Upper lobe of left lung (tissue), 6 donors: ENCODE measurements at regions not wholly inside any gene's neighbourhood (a gene's known extent, or its start where the extent isn't known, plus 50 kb on each side); places are given as distances from the start of the nearest gene placed in this dataset.
A peak's percentile ranks its signal among the peaks of the same experiment; 100 is the strongest.

ENCODE experiments used
- ATAC-seq, 2 donors: fragments of 200-7000 bp; cut with Tn5 transposase; one replicate each; pipeline ENCODE4 v1.9.1; 2022; ENCODE audit warnings: mild to moderate bottlenecking in 2 of 2, moderate library complexity in 2 of 2; ENCODE audit not compliant: low FRiP score in 2 of 2
- DNase-seq, 2 donors: peaks; one replicate each; pipeline ENCODE4 v3.0.0-alpha.2; 2019 to 2020
- H3K27ac ChIP-seq, 4 donors: fragments of 200-600 bp; sonication (generic); one replicate each; pipeline ENCODE4 v1.5.1; 2016 to 2019
- H3K27me3 ChIP-seq, 4 donors: fragments of 200-600 bp; sonication (generic); one replicate each; pipeline ENCODE4 v1.5.1; 2017 to 2019
- H3K36me3 ChIP-seq, 4 donors: fragments of 200-600 bp; sonication (generic); one replicate each; pipeline ENCODE4 v1.5.1; 2016 to 2019
- H3K4me1 ChIP-seq, 4 donors: fragments of 200-600 bp; sonication (generic); one replicate each; pipeline ENCODE4 v1.5.1; 2018 to 2019
- H3K4me3 ChIP-seq, 4 donors: fragments of 200-600 bp; sonication (generic); one replicate each; pipeline ENCODE4 v1.5.1; 2017 to 2019; ENCODE audit warnings: mild to moderate bottlenecking in 2 of 4, moderate library complexity in 1 of 4
- H3K9me3 ChIP-seq, 4 donors: fragments of 200-600 bp; sonication (generic); one replicate each; pipeline ENCODE4 v1.5.1; 2018 to 2019
- EP300 ChIP-seq, 4 donors: sonication (generic); formaldehyde crosslinking; IDR thresholded peaks; one replicate each; pipeline ENCODE4 v1.5.1; 2017; ENCODE audit warnings: antibody characterized with exemption in 4 of 4, control low read depth in 2 of 4
- POLR2A ChIP-seq, 4 donors: fragments of 450-650 bp; IDR thresholded peaks; one replicate each; pipeline ENCODE4 v1.5.1; 2016 to 2017; ENCODE audit warnings: antibody characterized with exemption in 4 of 4, mild to moderate bottlenecking in 2 of 4
- POLR2AphosphoS5 ChIP-seq, 2 donors: sonication (generic); formaldehyde crosslinking; IDR thresholded peaks; one replicate each; pipeline ENCODE4 v1.5.1; 2017; ENCODE audit warnings: antibody characterized with exemption in 2 of 2
- WGBS, 2 donors: methylation state at CpG; one replicate each; pipeline ENCODE4 v1.1.5; 2017 to 2018; 5-methylcytosine and 5-hydroxymethylcytosine counted together
- TF ChIP-seq, protein P1 (sequence below), 6 experiments: fragments of 450-650 bp in 4 of 6; fragments of 200-600 bp in 2 of 6; sonication (generic) in 2 of 6; IDR thresholded peaks; one replicate each; pipeline ENCODE4 v1.5.1; 2016 to 2019; ENCODE audit warnings: antibody characterized with exemption in 6 of 6
- donor health status: DM: no; HTN: no; CAD: no; lungs with moderate emphysema.
- donor health status: DM: no; HTN: yes; CAD: no; lungs with severe emphysema.

DNA sequence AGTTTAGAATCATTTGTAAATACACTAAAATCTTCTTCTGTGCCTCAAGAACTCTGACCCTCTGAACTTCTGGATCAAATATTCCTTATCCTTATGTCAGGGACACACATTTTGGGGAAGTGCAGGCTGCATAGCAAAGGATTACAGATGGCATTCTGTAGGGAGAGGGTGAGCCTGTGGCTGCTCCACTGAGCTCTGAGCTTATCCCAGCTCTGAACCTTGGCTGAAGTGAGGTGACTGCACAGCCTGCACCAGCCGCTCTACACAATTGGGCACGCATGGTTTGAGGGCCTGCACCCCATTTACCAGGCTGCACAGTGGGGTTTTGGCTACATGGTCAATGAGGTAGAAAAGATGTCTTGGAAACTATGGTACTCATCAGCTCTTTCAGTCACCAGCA is 251.6 kb downstream of the GALR1 start:
- no peaks in the 10 kb centered on the region for H3K9me3 ChIP-seq
- H3K27me3 ChIP-seq, result no peaks in the 10 kb centered on the region
- TF ChIP-seq, protein P1, sequence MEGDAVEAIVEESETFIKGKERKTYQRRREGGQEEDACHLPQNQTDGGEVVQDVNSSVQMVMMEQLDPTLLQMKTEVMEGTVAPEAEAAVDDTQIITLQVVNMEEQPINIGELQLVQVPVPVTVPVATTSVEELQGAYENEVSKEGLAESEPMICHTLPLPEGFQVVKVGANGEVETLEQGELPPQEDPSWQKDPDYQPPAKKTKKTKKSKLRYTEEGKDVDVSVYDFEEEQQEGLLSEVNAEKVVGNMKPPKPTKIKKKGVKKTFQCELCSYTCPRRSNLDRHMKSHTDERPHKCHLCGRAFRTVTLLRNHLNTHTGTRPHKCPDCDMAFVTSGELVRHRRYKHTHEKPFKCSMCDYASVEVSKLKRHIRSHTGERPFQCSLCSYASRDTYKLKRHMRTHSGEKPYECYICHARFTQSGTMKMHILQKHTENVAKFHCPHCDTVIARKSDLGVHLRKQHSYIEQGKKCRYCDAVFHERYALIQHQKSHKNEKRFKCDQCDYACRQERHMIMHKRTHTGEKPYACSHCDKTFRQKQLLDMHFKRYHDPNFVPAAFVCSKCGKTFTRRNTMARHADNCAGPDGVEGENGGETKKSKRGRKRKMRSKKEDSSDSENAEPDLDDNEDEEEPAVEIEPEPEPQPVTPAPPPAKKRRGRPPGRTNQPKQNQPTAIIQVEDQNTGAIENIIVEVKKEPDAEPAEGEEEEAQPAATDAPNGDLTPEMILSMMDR (IDR thresholded peaks at IDR 0.05), result no peak
- no peak for TF ChIP-seq POLR2AphosphoS5 (IDR thresholded peaks at IDR 0.05)
- no peak for DNase-seq
- ATAC-seq, result no peak
- no peaks in the 10 kb centered on the region for H3K4me1 ChIP-seq
- no peak overlapping the region for H3K27ac ChIP-seq
- H3K4me3 ChIP-seq, result no peak overlapping the region
- H3K36me3 ChIP-seq, result no peaks in the 10 kb centered on the region
- WGBS, 2 donors, result 79 to 82% methylated on average over 2 of the region's 2 CpGs

DNA sequence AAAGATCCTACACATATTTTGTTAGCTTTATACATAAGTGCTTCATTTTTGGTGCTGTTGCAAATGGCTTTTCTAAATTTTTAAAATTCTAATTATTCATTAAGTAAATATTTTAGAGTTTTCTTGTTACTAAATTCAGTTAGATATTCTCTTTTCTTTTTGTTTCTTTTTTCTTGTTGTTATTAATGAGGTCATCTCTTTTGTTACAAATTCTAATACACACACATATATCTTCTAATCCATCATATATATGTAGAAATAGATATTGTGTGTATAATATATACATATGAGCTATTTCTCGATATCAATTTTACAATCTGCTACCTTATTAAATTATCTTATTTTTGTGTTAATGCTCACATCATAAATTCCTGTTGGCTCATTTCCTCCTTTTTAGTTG is 255.9 kb downstream of the GALR1 start:
- H3K27me3 ChIP-seq, result no peaks in the 10 kb centered on the region
- H3K36me3 ChIP-seq, result no peaks in the 10 kb centered on the region
- no peak for ATAC-seq
- WGBS, 2 donors, result 92 to 100% methylated on average over 1 of the region's 1 CpG
- no peak for DNase-seq
- no peak overlapping the region for H3K27ac ChIP-seq
- no peak for TF ChIP-seq POLR2AphosphoS5 (IDR thresholded peaks at IDR 0.05)
- no peak for TF ChIP-seq EP300 (IDR thresholded peaks at IDR 0.05)
- no peaks in the 10 kb centered on the region for H3K9me3 ChIP-seq
- H3K4me1 ChIP-seq, result no peaks in the 10 kb centered on the region
- H3K4me3 ChIP-seq, result no peak overlapping the region

DNA sequence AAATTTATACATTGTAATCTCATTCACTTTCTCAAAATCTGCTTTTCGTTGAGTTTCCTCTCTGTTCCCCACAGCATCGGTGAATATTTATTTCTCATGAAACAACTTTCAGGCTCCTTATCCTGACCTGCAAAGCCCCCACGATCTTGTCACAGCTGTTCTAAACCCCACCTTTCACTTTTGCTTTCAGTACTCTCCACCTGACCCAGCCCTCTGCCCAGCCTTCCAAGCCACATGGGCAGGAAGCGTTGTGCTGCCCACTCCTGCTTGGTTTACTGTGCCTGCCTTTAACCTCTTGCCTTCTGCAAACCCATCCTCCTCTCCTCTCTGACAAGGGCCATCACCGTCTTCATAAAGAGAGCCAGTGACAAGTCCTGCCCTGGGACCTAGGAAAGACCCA is 262.5 kb downstream of the GALR1 start:
- 77 to 80% methylated on average over 5 of the region's 5 CpGs for WGBS, 2 donors
- no peak for ATAC-seq

DNA sequence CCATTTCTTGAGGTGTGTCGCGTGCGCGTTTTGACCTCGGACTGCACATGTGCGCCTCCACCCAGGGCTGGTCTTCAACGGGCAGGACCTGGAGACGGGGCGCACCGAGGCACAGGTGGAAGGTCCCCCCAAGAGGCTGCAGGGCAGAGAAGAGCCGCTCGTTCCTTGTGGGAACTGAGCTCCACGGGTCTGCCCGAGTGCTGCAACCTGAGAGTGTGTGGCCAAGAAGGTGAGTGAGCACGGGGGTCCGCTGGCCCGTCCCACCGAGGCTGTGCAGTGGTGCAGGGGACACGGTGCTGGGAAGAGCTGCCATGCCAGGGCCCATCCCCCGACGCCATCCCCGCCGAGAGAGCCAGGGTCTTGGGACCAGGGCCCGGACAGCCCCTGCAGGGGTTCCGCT is 268.3 kb downstream of the GALR1 start:
- TF ChIP-seq POLR2AphosphoS5 (IDR thresholded peaks at IDR 0.05) (no peak), EP300 (IDR thresholded peaks at IDR 0.05) (no peak)
- peak in 1 of 2 donors; percentile 52 for DNase-seq
- Histone ChIP-seq H3K9me3 (peaks cover 0 to 6% (median 0%) of the 10 kb centered on the region in 4 donors), H3K4me3 (no peak overlapping the region), H3K27me3 (no peaks in the 10 kb centered on the region), H3K36me3 (no peaks in the 10 kb centered on the region), H3K4me1 (no peaks in the 10 kb centered on the region), H3K27ac (no peak overlapping the region)
- 91% methylated on average over 23 to 25 of the region's 25 CpGs for WGBS, 2 donors
- peak in 1 of 2 donors; percentile 40 for ATAC-seq

More for the DNA sequence above, 262.5 kb downstream of the GALR1 start:
- TF ChIP-seq, protein P1 (IDR thresholded peaks at IDR 0.05), result no peak
- no peak for TF ChIP-seq EP300 (IDR thresholded peaks at IDR 0.05)
- no peak for TF ChIP-seq POLR2AphosphoS5 (IDR thresholded peaks at IDR 0.05)
- no peak for TF ChIP-seq POLR2A (IDR thresholded peaks at IDR 0.05)
- Histone ChIP-seq H3K4me3 (no peak overlapping the region), H3K9me3 (peaks cover 0 to 6% (median 0%) of the 10 kb centered on the region in 4 donors), H3K4me1 (no peaks in the 10 kb centered on the region), H3K27ac (no peak overlapping the region), H3K27me3 (no peaks in the 10 kb centered on the region), H3K36me3 (no peaks in the 10 kb centered on the region)
- no peak for DNase-seq

DNA sequence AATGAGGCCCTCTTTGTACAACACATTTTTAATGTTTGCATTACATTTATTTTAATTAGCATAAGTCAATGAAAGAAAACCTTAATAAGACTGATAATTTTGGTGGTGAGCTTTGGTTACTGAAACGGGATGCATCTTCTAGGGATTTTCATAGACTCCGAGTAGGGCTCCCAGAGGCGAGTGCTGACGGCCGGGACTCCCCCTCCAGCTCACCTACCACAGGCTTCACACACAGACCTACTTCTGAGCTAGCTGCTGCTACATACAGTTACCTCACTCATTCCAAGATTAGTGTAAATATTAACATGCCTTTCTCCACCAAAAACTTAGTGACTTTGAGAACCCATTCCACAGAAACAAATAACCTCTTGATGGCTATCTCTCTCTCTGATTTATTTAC is 271.1 kb downstream of the GALR1 start:
- Histone ChIP-seq H3K27me3 (no peaks in the 10 kb centered on the region), H3K36me3 (no peaks in the 10 kb centered on the region), H3K4me3 (no peak overlapping the region), H3K9me3 (no peaks in the 10 kb centered on the region), H3K4me1 (no peaks in the 10 kb centered on the region), H3K27ac (no peak overlapping the region)
- no peak for DNase-seq
- TF ChIP-seq, protein P1 (IDR thresholded peaks at IDR 0.05), result no peak
- TF ChIP-seq POLR2AphosphoS5 (IDR thresholded peaks at IDR 0.05) (no peak), POLR2A (IDR thresholded peaks at IDR 0.05) (no peak), EP300 (IDR thresholded peaks at IDR 0.05) (no peak)
- ATAC-seq, result no peak
- 70 to 77% methylated on average over 5 of the region's 5 CpGs for WGBS, 2 donors

DNA sequence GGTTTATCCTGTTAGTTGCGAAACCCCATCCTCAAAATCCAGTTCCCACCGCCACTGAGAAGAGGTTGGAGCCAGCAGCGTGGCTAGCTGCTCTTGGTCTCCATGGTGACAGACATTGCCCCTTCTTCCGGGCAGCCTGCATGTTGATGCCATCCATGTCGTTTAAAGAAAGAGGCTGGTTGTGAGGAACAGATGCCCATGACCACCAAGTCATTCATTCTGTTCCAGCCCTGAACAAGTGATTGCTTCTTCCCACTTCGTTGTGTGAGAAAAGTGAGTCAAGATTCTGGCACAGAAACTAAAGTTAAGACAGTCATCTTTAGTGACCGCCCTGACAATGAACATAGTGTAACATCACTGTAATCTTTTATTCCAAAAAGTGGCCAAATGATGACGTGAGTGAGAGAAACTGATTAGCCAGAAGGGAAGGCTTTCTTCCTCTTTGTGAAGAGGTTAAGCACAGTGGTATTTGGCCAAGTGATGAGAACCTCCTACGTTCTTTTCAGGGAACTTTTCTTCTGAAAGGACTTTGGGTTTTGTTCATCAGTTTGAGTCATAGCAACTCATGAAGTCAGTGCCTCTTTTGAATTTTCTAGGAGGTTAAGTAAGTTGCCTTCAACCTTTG is 272.5 kb downstream of the GALR1 start:
- ATAC-seq (peak in 1 of 2 donors; percentile 91), DNase-seq (no peak)
- Histone ChIP-seq H3K4me3 (no peak overlapping the region), H3K4me1 (no peaks in the 10 kb centered on the region), H3K36me3 (no peaks in the 10 kb centered on the region), H3K27me3 (no peaks in the 10 kb centered on the region), H3K27ac (no peak overlapping the region), H3K9me3 (no peaks in the 10 kb centered on the region)
- WGBS, 2 donors, result 71 to 75% methylated on average over 8 to 9 of the region's 9 CpGs
- TF ChIP-seq POLR2A (IDR thresholded peaks at IDR 0.05) (no peak), POLR2AphosphoS5 (IDR thresholded peaks at IDR 0.05) (no peak), EP300 (IDR thresholded peaks at IDR 0.05) (no peak)
- TF ChIP-seq, protein P1 (IDR thresholded peaks at IDR 0.05), result no peak
